ENCODE measurements at regions not wholly inside any gene's neighbourhood (a gene's known extent, or its start where the extent isn't known, plus 50 kb on each side); places are given as distances from the start of the nearest gene placed in this dataset.

- TF ChIP-seq CTCF (conservative IDR thresholded peaks at IDR 0.05; ENCODE audit: low read length): no peak
- TF ChIP-seq EZH2phosphoT487 (IDR thresholded peaks at IDR 0.05; ENCODE audit: borderline replicate concordance): no peak
Measured at GRCh38 chr9:107390778-107391177, 98.8 kb downstream of the KLF4 start.

Data from Loucy (cell line).